Fibroblast of skin of scalp (primary cell): ENCODE measurements at regions not wholly inside any gene's neighbourhood (a gene's known extent, or its start where the extent isn't known, plus 50 kb on each side); places are given as distances from the start of the nearest gene placed in this dataset.
A peak's percentile ranks its signal among the peaks of the same experiment; 100 is the strongest.
"Not testable (repeated sequence)": the region's sequence is repeated elsewhere in the genome, so short reads cannot be mapped to it uniquely, and the experiment has no call there.

Experiments used
- DNase-seq: peaks from one replicate; pipeline ENCODE4 v3.0.0-alpha.2; 2013

GRCh38 chr6:154602296-154602695 is 91.8 kb upstream of the CNKSR3 start:
- peak; percentile 21 for DNase-seq

- DNase-seq, result peak; percentile 45
Observed at GRCh38 chr6:154602708-154603107, 92.2 kb upstream of the CNKSR3 start.

- no peak for DNase-seq
Observed at GRCh38 chr6:154604119-154604518, 93.6 kb upstream of the CNKSR3 start.

GRCh38 chr6:154605178-154605881 is 94.8 kb upstream of the CNKSR3 start:
- no peak for DNase-seq

- DNase-seq, result no peak
Observed at GRCh38 chr6:154605882-154606370, 95.4 kb upstream of the CNKSR3 start.

GRCh38 chr6:154606457-154606856 is 96.0 kb upstream of the CNKSR3 start:
- no peak for DNase-seq

GRCh38 chr6:154606860-154607259 is 96.4 kb upstream of the CNKSR3 start:
- no peak for DNase-seq

GRCh38 chr6:154611241-154611640 is 100.8 kb upstream of the CNKSR3 start:
- DNase-seq, result no peak

- no peak for DNase-seq
Observed at GRCh38 chr6:154611847-154612246, 101.4 kb upstream of the CNKSR3 start.

- peak; percentile 58 for DNase-seq
Observed at GRCh38 chr6:154613137-154613676, 102.7 kb upstream of the CNKSR3 start.

GRCh38 chr6:154614101-154614500 is 103.6 kb upstream of the CNKSR3 start:
- no peak for DNase-seq

GRCh38 chr6:154614641-154615040 is 104.2 kb upstream of the CNKSR3 start:
- no peak for DNase-seq

GRCh38 chr6:154615483-154616025 is 105.1 kb upstream of the CNKSR3 start:
- DNase-seq, result peak; percentile 75

- DNase-seq, result peak; percentile 40
Observed at GRCh38 chr6:154617175-154617574, 106.7 kb upstream of the CNKSR3 start.

GRCh38 chr6:154619146-154619545 is 108.7 kb upstream of the CNKSR3 start:
- no peak for DNase-seq

GRCh38 chr6:154621686-154622085 is 111.2 kb upstream of the CNKSR3 start:
- no peak for DNase-seq

GRCh38 chr6:154622618-154623336 is 110.4 kb upstream of the SCAF8 start:
- DNase-seq, result no peak

GRCh38 chr6:154623391-154623790 is 109.8 kb upstream of the SCAF8 start:
- no peak for DNase-seq

GRCh38 chr6:154624038-154624599 is 109.1 kb upstream of the SCAF8 start:
- DNase-seq, result no peak

GRCh38 chr6:154624727-154625126 is 108.5 kb upstream of the SCAF8 start:
- DNase-seq, result not testable (repeated sequence)

GRCh38 chr6:154625721-154626120 is 107.5 kb upstream of the SCAF8 start:
- no peak for DNase-seq

- DNase-seq, result no peak
Observed at GRCh38 chr6:154629127-154629526, 104.1 kb upstream of the SCAF8 start.

- DNase-seq, result peak; percentile 41
Observed at GRCh38 chr6:154632119-154632518, 101.1 kb upstream of the SCAF8 start.
